Keratinocyte (primary cell): ENCODE measurements at regions not wholly inside any gene's neighbourhood (a gene's known extent, or its start where the extent isn't known, plus 50 kb on each side); places are given as distances from the start of the nearest gene placed in this dataset.

Experiments used
- EZH2 ChIP-seq: IDR thresholded peaks from one replicate; pipeline ENCODE4 v1.6.1; 2012; ENCODE audit warnings: inconsistent platforms, mild to moderate bottlenecking, low read length, moderate library complexity
- TF ChIP-seq, protein P1 (sequence below), 3 experiments: IDR thresholded peaks in 1 of 3; conservative IDR thresholded peaks in 1 of 3; optimal IDR thresholded peaks in 1 of 3; 2 replicates in 2 of 3; 3 replicates in 1 of 3; pipeline versions ENCODE3 to v1.5.1; 2011; ENCODE audit warnings: low read length in 3 of 3, mild to moderate bottlenecking in 3 of 3, moderate library complexity in 2 of 3, control low read depth in 1 of 3, inconsistent platforms in 1 of 3; ENCODE audit not compliant: insufficient read depth in 2 of 3; ENCODE audit errors: extremely low read depth in 1 of 3

- TF ChIP-seq, protein P1, sequence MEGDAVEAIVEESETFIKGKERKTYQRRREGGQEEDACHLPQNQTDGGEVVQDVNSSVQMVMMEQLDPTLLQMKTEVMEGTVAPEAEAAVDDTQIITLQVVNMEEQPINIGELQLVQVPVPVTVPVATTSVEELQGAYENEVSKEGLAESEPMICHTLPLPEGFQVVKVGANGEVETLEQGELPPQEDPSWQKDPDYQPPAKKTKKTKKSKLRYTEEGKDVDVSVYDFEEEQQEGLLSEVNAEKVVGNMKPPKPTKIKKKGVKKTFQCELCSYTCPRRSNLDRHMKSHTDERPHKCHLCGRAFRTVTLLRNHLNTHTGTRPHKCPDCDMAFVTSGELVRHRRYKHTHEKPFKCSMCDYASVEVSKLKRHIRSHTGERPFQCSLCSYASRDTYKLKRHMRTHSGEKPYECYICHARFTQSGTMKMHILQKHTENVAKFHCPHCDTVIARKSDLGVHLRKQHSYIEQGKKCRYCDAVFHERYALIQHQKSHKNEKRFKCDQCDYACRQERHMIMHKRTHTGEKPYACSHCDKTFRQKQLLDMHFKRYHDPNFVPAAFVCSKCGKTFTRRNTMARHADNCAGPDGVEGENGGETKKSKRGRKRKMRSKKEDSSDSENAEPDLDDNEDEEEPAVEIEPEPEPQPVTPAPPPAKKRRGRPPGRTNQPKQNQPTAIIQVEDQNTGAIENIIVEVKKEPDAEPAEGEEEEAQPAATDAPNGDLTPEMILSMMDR (optimal IDR thresholded peaks at IDR 0.05 in 1 of 3, IDR thresholded peaks at IDR 0.05 in 1 of 3, conservative IDR thresholded peaks at IDR 0.05 in 1 of 3; ENCODE audit: extremely low read depth in 1 of 3, insufficient read depth in 2 of 3, low read length in 3 of 3), result no peak
- TF ChIP-seq EZH2, result no peak
Measured at GRCh38 chr7:67413670-67414069, 417.0 kb downstream of the TYW1 start.
